ENCODE measurements at regions not wholly inside any gene's neighbourhood (a gene's known extent, or its start where the extent isn't known, plus 50 kb on each side); places are given as distances from the start of the nearest gene placed in this dataset.
"Not testable (repeated sequence)": the region's sequence is repeated elsewhere in the genome, so short reads cannot be mapped to it uniquely, and the experiment has no call there.

DNA sequence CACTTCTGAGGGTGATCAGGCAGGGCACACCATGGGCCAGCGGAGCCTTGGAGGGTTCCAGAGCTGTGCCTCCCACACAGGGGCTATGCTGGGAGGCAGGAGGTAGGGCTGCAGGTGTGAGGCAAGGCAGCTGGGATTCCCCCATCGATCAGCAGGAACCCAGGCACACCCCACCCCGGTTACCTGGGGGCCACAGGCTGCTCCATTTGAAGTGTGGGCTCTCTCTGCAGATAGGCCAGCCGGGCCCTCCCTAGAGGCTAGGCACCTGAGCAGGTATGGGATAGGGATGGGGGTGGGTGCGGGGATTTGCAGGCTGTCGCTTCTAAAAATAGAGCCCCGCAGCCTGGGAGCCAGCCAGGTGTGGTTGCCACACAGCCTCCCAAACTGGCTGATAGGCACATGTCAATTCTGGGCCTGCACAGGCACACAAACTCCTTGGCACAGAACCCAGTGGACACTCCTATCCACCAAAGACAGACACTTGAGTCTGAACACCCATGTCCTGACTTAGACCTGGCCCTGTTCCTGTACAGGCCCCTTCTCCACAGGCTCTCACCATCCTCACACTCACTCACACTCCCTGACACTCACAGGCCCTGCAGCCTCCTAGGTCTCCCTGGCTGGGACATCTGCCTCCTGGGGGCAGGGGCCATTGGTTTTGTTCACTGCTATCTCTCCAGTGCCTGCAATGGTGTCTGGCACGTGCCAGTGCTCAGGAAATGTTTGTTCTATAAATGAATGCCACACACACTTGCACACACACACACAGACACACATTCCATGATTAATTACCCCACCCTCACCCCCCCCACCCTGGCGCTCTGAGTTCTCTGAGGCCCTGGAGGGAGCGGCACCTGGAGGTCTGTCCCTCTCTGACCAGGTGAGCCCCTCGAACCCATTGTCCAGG is 73.4 kb downstream of the ZFP36L2 start:
- Histone ChIP-seq H3K4me1 (ENCODE audit: control insufficient read depth in 2 of 2, insufficient read depth in 2 of 2, low read length in 2 of 2) (peaks cover 53 to 80% of the 10 kb centered on the region in 2 donors), H3K27ac (ENCODE audit: low read depth in 1 of 2, low read length in 1 of 2) (peak overlapping the region; percentile 21 to 35), H3K9me3 (ENCODE audit: control insufficient read depth in 2 of 2, insufficient read depth in 1 of 2, low read length in 1 of 2) (no peaks in the 10 kb centered on the region), H3K36me3 (ENCODE audit: control insufficient read depth in 2 of 2, insufficient read depth in 2 of 2, low read length in 1 of 2) (no peaks in the 10 kb centered on the region), H3K4me3 (ENCODE audit: low read length in 2 of 2) (no peak overlapping the region), H3K27me3 (ENCODE audit: control insufficient read depth in 2 of 2, insufficient read depth in 1 of 2, low read length in 1 of 2) (no peaks in the 10 kb centered on the region)
- 71% methylated on average over 11 of the region's 11 CpGs for WGBS
- DNase-seq (ENCODE audit: low read depth in 6 of 9, low spot score in 9 of 9) = no peak

DNA sequence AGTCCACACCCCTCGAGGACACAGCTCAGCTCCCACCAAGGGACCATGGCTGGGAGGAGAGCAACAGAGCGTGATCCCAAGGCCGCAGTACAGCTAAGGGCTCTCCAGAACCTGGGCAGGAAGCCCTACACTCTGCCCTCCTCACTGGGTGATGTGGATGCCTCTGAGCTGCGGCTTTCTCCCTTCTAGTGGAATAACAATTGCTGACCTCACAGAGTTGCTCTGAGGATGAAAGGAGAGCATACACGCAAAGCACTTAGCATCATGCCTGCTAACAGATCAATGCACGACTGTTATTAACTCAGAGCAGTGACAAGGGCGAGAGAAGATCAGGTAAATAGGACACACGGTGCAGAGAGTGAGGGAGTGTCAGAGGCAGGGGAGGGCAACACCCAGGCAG is 74.2 kb downstream of the ZFP36L2 start:
- WGBS = 97% methylated on average over 8 of the region's 8 CpGs
- DNase-seq (ENCODE audit: low read depth in 6 of 9, low spot score in 9 of 9) = no peak
- H3K27ac ChIP-seq (ENCODE audit: low read depth in 1 of 2, low read length in 1 of 2) = peak overlapping the region in 1 of 2 donors; percentile 35
- peaks cover 48 to 71% of the 10 kb centered on the region in 2 donors for H3K4me1 ChIP-seq (ENCODE audit: control insufficient read depth in 2 of 2, insufficient read depth in 2 of 2, low read length in 2 of 2)
- no peak overlapping the region for H3K4me3 ChIP-seq (ENCODE audit: low read length in 2 of 2)
- H3K9me3 ChIP-seq (ENCODE audit: control insufficient read depth in 2 of 2, insufficient read depth in 1 of 2, low read length in 1 of 2) = no peaks in the 10 kb centered on the region
- H3K36me3 ChIP-seq (ENCODE audit: control insufficient read depth in 2 of 2, insufficient read depth in 2 of 2, low read length in 1 of 2) = no peaks in the 10 kb centered on the region
- H3K27me3 ChIP-seq (ENCODE audit: control insufficient read depth in 2 of 2, insufficient read depth in 1 of 2, low read length in 1 of 2) = no peaks in the 10 kb centered on the region

DNA sequence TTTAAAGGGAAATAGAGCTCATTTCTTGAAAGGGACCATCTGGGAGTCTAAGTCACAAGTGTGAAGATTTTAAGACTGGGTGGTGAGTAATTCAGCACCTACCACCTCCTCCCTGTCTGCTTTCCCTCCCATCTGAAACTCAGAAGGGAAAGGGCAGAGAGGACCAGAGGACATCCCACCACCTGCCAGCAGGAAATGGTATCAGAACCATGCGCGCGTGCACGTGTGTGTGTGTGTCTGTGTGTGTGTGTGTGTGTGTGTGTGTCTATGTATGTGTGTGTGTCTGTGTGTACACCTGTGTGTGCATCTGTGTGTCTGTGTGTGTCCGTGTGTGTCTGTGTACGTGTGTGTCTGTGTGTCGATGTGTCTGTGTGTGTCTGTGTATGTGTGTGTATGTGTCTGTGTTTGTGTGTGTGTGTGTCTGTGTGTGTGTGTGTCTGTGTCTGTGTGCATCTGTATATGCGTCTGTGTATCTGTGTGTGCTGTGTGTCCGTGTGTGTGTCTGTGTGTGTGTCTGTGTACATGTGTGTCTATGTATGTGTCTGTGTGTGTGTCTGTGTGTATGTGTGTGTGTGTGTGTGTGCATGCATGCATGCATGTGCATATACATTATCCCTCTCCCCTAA is 76.8 kb downstream of the ZFP36L2 start:
- peak overlapping the region; percentile 72 for H3K27ac ChIP-seq (ENCODE audit: low read depth in 1 of 2, low read length in 1 of 2)
- 67% methylated on average over 9 of the region's 9 CpGs for WGBS
- H3K9me3 ChIP-seq (ENCODE audit: control insufficient read depth in 2 of 2, insufficient read depth in 1 of 2, low read length in 1 of 2) = no peaks in the 10 kb centered on the region
- H3K27me3 ChIP-seq (ENCODE audit: control insufficient read depth in 2 of 2, insufficient read depth in 1 of 2, low read length in 1 of 2) = no peaks in the 10 kb centered on the region
- no peaks in the 10 kb centered on the region for H3K36me3 ChIP-seq (ENCODE audit: control insufficient read depth in 2 of 2, insufficient read depth in 2 of 2, low read length in 1 of 2)
- H3K4me3 ChIP-seq (ENCODE audit: low read length in 2 of 2) = no peak overlapping the region
- DNase-seq (ENCODE audit: low read depth in 6 of 9, low spot score in 9 of 9) = peak in 1 of 9 donors; percentile 74
- H3K4me1 ChIP-seq (ENCODE audit: control insufficient read depth in 2 of 2, insufficient read depth in 2 of 2, low read length in 2 of 2) = peaks cover 56 to 76% of the 10 kb centered on the region in 2 donors

GRCh38 chr2:43146083-43146482 is 80.3 kb downstream of the ZFP36L2 start:
- Histone ChIP-seq H3K27me3 (ENCODE audit: control insufficient read depth in 2 of 2, insufficient read depth in 1 of 2, low read length in 1 of 2) (no peaks in the 10 kb centered on the region), H3K4me3 (ENCODE audit: low read length in 2 of 2) (no peak overlapping the region), H3K4me1 (ENCODE audit: control insufficient read depth in 2 of 2, insufficient read depth in 2 of 2, low read length in 2 of 2) (peaks cover 61 to 78% of the 10 kb centered on the region in 2 donors), H3K9me3 (ENCODE audit: control insufficient read depth in 2 of 2, insufficient read depth in 1 of 2, low read length in 1 of 2) (peaks cover 0 to 7% of the 10 kb centered on the region in 2 donors), H3K36me3 (ENCODE audit: control insufficient read depth in 2 of 2, insufficient read depth in 2 of 2, low read length in 1 of 2) (no peaks in the 10 kb centered on the region), H3K27ac (ENCODE audit: low read depth in 1 of 2, low read length in 1 of 2) (peak overlapping the region; percentile 52 to 55)
- 71% methylated on average over 5 of the region's 5 CpGs for WGBS
- no peak for DNase-seq (ENCODE audit: low read depth in 6 of 9, low spot score in 9 of 9)

- WGBS = 94% methylated on average over 2 of the region's 2 CpGs
- no peak for DNase-seq (ENCODE audit: low read depth in 6 of 9, low spot score in 9 of 9)
- H3K27me3 ChIP-seq (ENCODE audit: control insufficient read depth in 2 of 2, insufficient read depth in 1 of 2, low read length in 1 of 2) = no peaks in the 10 kb centered on the region
- peaks cover 59 to 78% of the 10 kb centered on the region in 2 donors for H3K4me1 ChIP-seq (ENCODE audit: control insufficient read depth in 2 of 2, insufficient read depth in 2 of 2, low read length in 2 of 2)
- H3K4me3 ChIP-seq (ENCODE audit: low read length in 2 of 2) = no peak overlapping the region
- H3K9me3 ChIP-seq (ENCODE audit: control insufficient read depth in 2 of 2, insufficient read depth in 1 of 2, low read length in 1 of 2) = peaks cover 0 to 12% of the 10 kb centered on the region in 2 donors
- no peaks in the 10 kb centered on the region for H3K36me3 ChIP-seq (ENCODE audit: control insufficient read depth in 2 of 2, insufficient read depth in 2 of 2, low read length in 1 of 2)
- H3K27ac ChIP-seq (ENCODE audit: low read depth in 1 of 2, low read length in 1 of 2) = peak overlapping the region in 1 of 2 donors; percentile 33
Observed at GRCh38 chr2:43144263-43144662, 82.1 kb downstream of the ZFP36L2 start.

GRCh38 chr2:43143756-43144155 is 82.7 kb downstream of the ZFP36L2 start:
- H3K9me3 ChIP-seq (ENCODE audit: control insufficient read depth in 2 of 2, insufficient read depth in 1 of 2, low read length in 1 of 2) = peaks cover 0 to 12% of the 10 kb centered on the region in 2 donors
- H3K27me3 ChIP-seq (ENCODE audit: control insufficient read depth in 2 of 2, insufficient read depth in 1 of 2, low read length in 1 of 2) = no peaks in the 10 kb centered on the region
- 86% methylated on average over 8 of the region's 8 CpGs for WGBS
- peaks cover 56 to 78% of the 10 kb centered on the region in 2 donors for H3K4me1 ChIP-seq (ENCODE audit: control insufficient read depth in 2 of 2, insufficient read depth in 2 of 2, low read length in 2 of 2)
- peak overlapping the region in 1 of 2 donors; percentile 33 for H3K27ac ChIP-seq (ENCODE audit: low read depth in 1 of 2, low read length in 1 of 2)
- no peaks in the 10 kb centered on the region for H3K36me3 ChIP-seq (ENCODE audit: control insufficient read depth in 2 of 2, insufficient read depth in 2 of 2, low read length in 1 of 2)
- no peak overlapping the region for H3K4me3 ChIP-seq (ENCODE audit: low read length in 2 of 2)
- no peak for DNase-seq (ENCODE audit: low read depth in 6 of 9, low spot score in 9 of 9)

GRCh38 chr2:43142921-43143438 is 83.4 kb downstream of the ZFP36L2 start:
- WGBS = 99% methylated on average over 7 of the region's 7 CpGs
- Histone ChIP-seq H3K4me3 (ENCODE audit: low read length in 2 of 2) (peak overlapping the region; percentile 37 to 38), H3K27me3 (ENCODE audit: control insufficient read depth in 2 of 2, insufficient read depth in 1 of 2, low read length in 1 of 2) (no peaks in the 10 kb centered on the region), H3K4me1 (ENCODE audit: control insufficient read depth in 2 of 2, insufficient read depth in 2 of 2, low read length in 2 of 2) (peaks cover 62 to 80% of the 10 kb centered on the region in 2 donors), H3K9me3 (ENCODE audit: control insufficient read depth in 2 of 2, insufficient read depth in 1 of 2, low read length in 1 of 2) (peaks cover 0 to 12% of the 10 kb centered on the region in 2 donors), H3K36me3 (ENCODE audit: control insufficient read depth in 2 of 2, insufficient read depth in 2 of 2, low read length in 1 of 2) (no peaks in the 10 kb centered on the region), H3K27ac (ENCODE audit: low read depth in 1 of 2, low read length in 1 of 2) (peak overlapping the region; percentile 77 to 80)
- DNase-seq (ENCODE audit: low read depth in 6 of 9, low spot score in 9 of 9) = peak in 1 of 9 donors; percentile 80

- peaks cover 68 to 92% of the 10 kb centered on the region in 2 donors for H3K4me1 ChIP-seq (ENCODE audit: control insufficient read depth in 2 of 2, insufficient read depth in 2 of 2, low read length in 2 of 2)
- 40% methylated on average over 7 of the region's 7 CpGs for WGBS
- peak overlapping the region in 1 of 2 donors; percentile 27 for H3K4me3 ChIP-seq (ENCODE audit: low read length in 2 of 2)
- peak overlapping the region; percentile 70 to 79 for H3K27ac ChIP-seq (ENCODE audit: low read depth in 1 of 2, low read length in 1 of 2)
- H3K36me3 ChIP-seq (ENCODE audit: control insufficient read depth in 2 of 2, insufficient read depth in 2 of 2, low read length in 1 of 2); H3K27me3 ChIP-seq (ENCODE audit: control insufficient read depth in 2 of 2, insufficient read depth in 1 of 2, low read length in 1 of 2): not testable (repeated sequence)
- DNase-seq (ENCODE audit: low read depth in 6 of 9, low spot score in 9 of 9) = peak in 1 of 9 donors; percentile 66
- peaks cover 0 to 12% of the 10 kb centered on the region in 2 donors for H3K9me3 ChIP-seq (ENCODE audit: control insufficient read depth in 2 of 2, insufficient read depth in 1 of 2, low read length in 1 of 2)
Observed at GRCh38 chr2:43141636-43142151, 84.7 kb downstream of the ZFP36L2 start.

Measured in thymus (tissue), 11 donors.